ENCODE measurements at regions not wholly inside any gene's neighbourhood (a gene's known extent, or its start where the extent isn't known, plus 50 kb on each side); places are given as distances from the start of the nearest gene placed in this dataset.

DNA sequence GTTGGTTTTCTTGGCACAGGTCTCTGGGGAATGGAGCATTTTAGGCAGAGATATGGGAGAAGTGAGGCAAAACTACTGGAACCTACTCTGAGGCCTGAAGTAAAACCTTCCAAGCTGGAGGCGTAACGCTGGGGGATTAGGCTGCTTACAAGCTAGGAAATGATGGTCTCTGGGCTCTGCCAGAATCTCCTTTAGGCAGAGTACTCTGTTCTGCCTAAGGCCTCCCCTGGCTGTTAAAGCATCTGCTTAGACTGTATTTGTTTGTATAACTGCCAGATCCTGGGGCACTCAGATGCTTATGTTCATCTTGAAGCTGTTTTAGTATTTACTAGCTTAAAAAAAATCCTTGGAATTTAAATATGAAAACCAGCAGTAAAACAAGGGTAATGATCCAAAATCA lies 822.2 kb downstream of the RPA4 start:
- Histone ChIP-seq H3K9me3 (ENCODE audit: control insufficient read depth, low read length) (no peaks in the 10 kb centered on the region), H3K27ac (ENCODE audit: low read depth, low read length) (no peak overlapping the region), H3K36me3 (ENCODE audit: control insufficient read depth, insufficient read depth, low read length) (no peaks in the 10 kb centered on the region), H3K27me3 (ENCODE audit: control insufficient read depth, insufficient read depth, low read length, poor library complexity, severe bottlenecking) (no peaks in the 10 kb centered on the region), H3K4me3 (ENCODE audit: low read length) (no peak overlapping the region), H3K9ac (ENCODE audit: extremely low read depth, low read length, poor library complexity, severe bottlenecking) (no peak overlapping the region), H3K4me1 (ENCODE audit: control insufficient read depth, insufficient read depth, low read length) (no peaks in the 10 kb centered on the region)
- no peaks in the 10 kb centered on the region for H3K27me3 Mint-ChIP-seq (ENCODE audit: insufficient read depth)
- 79 to 94% methylated on average over 2 of the region's 2 CpGs for WGBS, 2 experiments (ENCODE audit: insufficient coverage in 1 of 2, insufficient read length in 1 of 2)
- no peaks in the 10 kb centered on the region for H3K4me1 Mint-ChIP-seq
- no peak for DNase-seq
- no peak overlapping the region for H3K4me3 Mint-ChIP-seq
- TF ChIP-seq, protein P1, sequence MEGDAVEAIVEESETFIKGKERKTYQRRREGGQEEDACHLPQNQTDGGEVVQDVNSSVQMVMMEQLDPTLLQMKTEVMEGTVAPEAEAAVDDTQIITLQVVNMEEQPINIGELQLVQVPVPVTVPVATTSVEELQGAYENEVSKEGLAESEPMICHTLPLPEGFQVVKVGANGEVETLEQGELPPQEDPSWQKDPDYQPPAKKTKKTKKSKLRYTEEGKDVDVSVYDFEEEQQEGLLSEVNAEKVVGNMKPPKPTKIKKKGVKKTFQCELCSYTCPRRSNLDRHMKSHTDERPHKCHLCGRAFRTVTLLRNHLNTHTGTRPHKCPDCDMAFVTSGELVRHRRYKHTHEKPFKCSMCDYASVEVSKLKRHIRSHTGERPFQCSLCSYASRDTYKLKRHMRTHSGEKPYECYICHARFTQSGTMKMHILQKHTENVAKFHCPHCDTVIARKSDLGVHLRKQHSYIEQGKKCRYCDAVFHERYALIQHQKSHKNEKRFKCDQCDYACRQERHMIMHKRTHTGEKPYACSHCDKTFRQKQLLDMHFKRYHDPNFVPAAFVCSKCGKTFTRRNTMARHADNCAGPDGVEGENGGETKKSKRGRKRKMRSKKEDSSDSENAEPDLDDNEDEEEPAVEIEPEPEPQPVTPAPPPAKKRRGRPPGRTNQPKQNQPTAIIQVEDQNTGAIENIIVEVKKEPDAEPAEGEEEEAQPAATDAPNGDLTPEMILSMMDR (conservative IDR thresholded peaks at IDR 0.05) = no peak
- no peak overlapping the region for H3K27ac Mint-ChIP-seq
- no peaks in the 10 kb centered on the region for H3K36me3 Mint-ChIP-seq (ENCODE audit: low read depth)
- H3K9me3 Mint-ChIP-seq = peaks cover 7% of the 10 kb centered on the region

DNA sequence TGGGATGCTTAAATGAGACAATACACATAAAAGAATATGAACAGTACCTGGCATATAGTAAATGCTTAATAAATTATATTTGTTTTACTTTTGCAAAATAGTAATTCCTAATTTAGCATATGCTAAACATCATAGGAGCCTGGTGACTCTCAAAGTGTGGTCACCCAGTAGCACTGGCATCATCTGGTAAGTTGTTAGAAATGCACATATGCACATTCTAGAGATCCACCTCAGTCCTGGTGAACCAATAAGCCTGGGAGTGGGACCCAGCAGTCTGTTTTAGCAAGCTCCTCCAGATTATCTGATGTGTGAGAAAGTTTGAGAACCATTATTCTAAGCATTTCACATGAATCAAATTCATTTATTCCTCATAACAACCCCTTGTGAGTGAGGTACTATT lies 830.4 kb downstream of the RPA4 start:
- Mint-ChIP-seq H3K27me3 (ENCODE audit: insufficient read depth) (no peaks in the 10 kb centered on the region), H3K4me1 (no peaks in the 10 kb centered on the region), H3K36me3 (ENCODE audit: low read depth) (peaks cover 13% of the 10 kb centered on the region), H3K27ac (no peak overlapping the region), H3K4me3 (no peak overlapping the region), H3K9me3 (peaks cover 42% of the 10 kb centered on the region)
- no peaks in the 10 kb centered on the region for H3K4me1 ChIP-seq (ENCODE audit: control insufficient read depth, insufficient read depth, low read length)
- no peaks in the 10 kb centered on the region for H3K27me3 ChIP-seq (ENCODE audit: control insufficient read depth, insufficient read depth, low read length, poor library complexity, severe bottlenecking)
- H3K27ac ChIP-seq (ENCODE audit: low read depth, low read length) = no peak overlapping the region
- no peak overlapping the region for H3K4me3 ChIP-seq (ENCODE audit: low read length)
- H3K9ac ChIP-seq (ENCODE audit: extremely low read depth, low read length, poor library complexity, severe bottlenecking) = no peak overlapping the region
- no peak for DNase-seq
- no peaks in the 10 kb centered on the region for H3K9me3 ChIP-seq (ENCODE audit: control insufficient read depth, low read length)
- no peaks in the 10 kb centered on the region for H3K36me3 ChIP-seq (ENCODE audit: control insufficient read depth, insufficient read depth, low read length)
- TF ChIP-seq, protein P1 (conservative IDR thresholded peaks at IDR 0.05) = no peak

DNA sequence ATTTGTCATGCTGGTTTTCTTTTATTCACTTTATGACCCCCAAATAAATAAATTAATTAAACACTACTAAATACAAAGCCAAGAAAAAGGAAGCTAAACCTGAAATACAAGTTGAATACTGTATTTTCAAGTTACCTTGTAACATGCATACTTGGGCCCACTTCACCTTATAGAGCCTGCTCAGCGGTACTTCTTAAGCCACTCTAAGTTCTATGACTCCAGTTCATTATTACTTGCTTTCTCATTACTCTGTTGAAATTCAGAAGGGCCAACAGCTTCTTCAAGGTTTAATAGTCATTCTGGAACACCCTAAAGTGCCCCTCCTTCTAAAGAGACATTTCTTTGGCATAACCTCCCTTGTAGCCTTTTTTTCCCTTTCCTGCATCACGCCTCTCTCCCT lies 844.5 kb downstream of the RPA4 start:
- Histone ChIP-seq H3K4me3 (ENCODE audit: low read length) (no peak overlapping the region), H3K27ac (ENCODE audit: low read depth, low read length) (no peak overlapping the region), H3K9ac (ENCODE audit: extremely low read depth, low read length, poor library complexity, severe bottlenecking) (no peak overlapping the region), H3K4me1 (ENCODE audit: control insufficient read depth, insufficient read depth, low read length) (no peaks in the 10 kb centered on the region), H3K27me3 (ENCODE audit: control insufficient read depth, insufficient read depth, low read length, poor library complexity, severe bottlenecking) (no peaks in the 10 kb centered on the region), H3K9me3 (ENCODE audit: control insufficient read depth, low read length) (no peaks in the 10 kb centered on the region), H3K36me3 (ENCODE audit: control insufficient read depth, insufficient read depth, low read length) (no peaks in the 10 kb centered on the region)
- Mint-ChIP-seq H3K36me3 (ENCODE audit: low read depth) (peaks cover 3% of the 10 kb centered on the region), H3K4me3 (no peak overlapping the region), H3K27ac (no peak overlapping the region), H3K9me3 (peaks cover 10% of the 10 kb centered on the region), H3K27me3 (ENCODE audit: insufficient read depth) (no peaks in the 10 kb centered on the region), H3K4me1 (peaks cover 5% of the 10 kb centered on the region)
- DNase-seq = no peak
- TF ChIP-seq, protein P1 (conservative IDR thresholded peaks at IDR 0.05) = no peak
- 90% methylated on average over 2 of the region's 2 CpGs; no CpG with 5 or more reads in 1 of the 2 experiments for WGBS, 2 experiments (ENCODE audit: insufficient coverage in 1 of 2, insufficient read length in 1 of 2)

Data from endodermal cell (in vitro differentiated cells).